Endodermal cell (in vitro differentiated cells): ENCODE measurements at regions not wholly inside any gene's neighbourhood (a gene's known extent, or its start where the extent isn't known, plus 50 kb on each side); places are given as distances from the start of the nearest gene placed in this dataset.

Experiments
- DNase-seq: peaks from one replicate; pipeline ENCODE4 v3.0.0-alpha.2; 2017
- H3K27ac ChIP-seq: 2 replicates; pipeline ENCODE4 v1.5.1; 2013; ENCODE audit warnings: mild to moderate bottlenecking, low read depth, low read length, moderate library complexity
- H3K27me3 ChIP-seq: 2 replicates; pipeline ENCODE4 v1.6.1; 2013; ENCODE audit warnings: mild to moderate bottlenecking, low read length, moderate library complexity; ENCODE audit not compliant: insufficient read depth, control insufficient read depth, poor library complexity, severe bottlenecking
- H3K36me3 ChIP-seq: 2 replicates; pipeline ENCODE4 v1.7.0; 2013; ENCODE audit warnings: mild to moderate bottlenecking, low read length, moderate library complexity; ENCODE audit not compliant: control insufficient read depth, insufficient read depth
- H3K4me1 ChIP-seq: one replicate; pipeline ENCODE4 v1.7.0; 2013; ENCODE audit warnings: low read length; ENCODE audit not compliant: control insufficient read depth, insufficient read depth
- H3K4me3 ChIP-seq: 2 replicates; pipeline ENCODE4 v1.5.1; 2013; ENCODE audit warnings: mild to moderate bottlenecking, low read length, moderate library complexity
- H3K9ac ChIP-seq: 2 replicates; pipeline ENCODE4 v1.6.1; 2013; ENCODE audit warnings: mild to moderate bottlenecking, low read length, moderate library complexity; ENCODE audit not compliant: poor library complexity, severe bottlenecking; ENCODE audit errors: extremely low read depth
- H3K9me3 ChIP-seq: 2 replicates; pipeline ENCODE4 v1.6.1; 2013; ENCODE audit warnings: mild to moderate bottlenecking, low read length, moderate library complexity; ENCODE audit not compliant: control insufficient read depth
- H3K27ac Mint-ChIP-seq: 2 replicates; pipeline ENCODE4 v1.8.0; 2020; ENCODE audit warnings: mixed read lengths
- H3K27me3 Mint-ChIP-seq: 2 replicates; pipeline ENCODE4 v1.8.0; 2021; ENCODE audit warnings: mild to moderate bottlenecking, mixed read lengths; ENCODE audit not compliant: insufficient read depth
- H3K36me3 Mint-ChIP-seq: 2 replicates; pipeline ENCODE4 v1.8.0; 2020; ENCODE audit warnings: low read depth, mixed read lengths
- H3K4me1 Mint-ChIP-seq: 2 replicates; pipeline ENCODE4 v1.8.0; 2020; ENCODE audit warnings: mixed read lengths
- H3K4me3 Mint-ChIP-seq: 2 replicates; pipeline ENCODE4 v1.8.0; 2020; ENCODE audit warnings: mild to moderate bottlenecking, moderate library complexity, mixed read lengths
- H3K9me3 Mint-ChIP-seq: 2 replicates; pipeline ENCODE4 v1.8.0; 2020; ENCODE audit warnings: mild to moderate bottlenecking, mixed read lengths
- WGBS, 2 experiments: methylation state at CpG; one replicate each; pipeline versions ENCODE4 v1.1.5 to v1.1.7; 2013; ENCODE audit warnings: missing lambda C conversion rate in 2 of 2, mixed read lengths in 1 of 2; ENCODE audit not compliant: insufficient coverage in 1 of 2, insufficient read length in 1 of 2; 5-methylcytosine and 5-hydroxymethylcytosine counted together
- TF ChIP-seq, protein P1 (sequence below): fragments of 200-600 bp; sonication (generic); conservative IDR thresholded peaks from 2 replicates; pipeline ENCODE4 v1.5.0; 2021; ENCODE audit warnings: antibody characterized with exemption, mild to moderate bottlenecking

DNA sequence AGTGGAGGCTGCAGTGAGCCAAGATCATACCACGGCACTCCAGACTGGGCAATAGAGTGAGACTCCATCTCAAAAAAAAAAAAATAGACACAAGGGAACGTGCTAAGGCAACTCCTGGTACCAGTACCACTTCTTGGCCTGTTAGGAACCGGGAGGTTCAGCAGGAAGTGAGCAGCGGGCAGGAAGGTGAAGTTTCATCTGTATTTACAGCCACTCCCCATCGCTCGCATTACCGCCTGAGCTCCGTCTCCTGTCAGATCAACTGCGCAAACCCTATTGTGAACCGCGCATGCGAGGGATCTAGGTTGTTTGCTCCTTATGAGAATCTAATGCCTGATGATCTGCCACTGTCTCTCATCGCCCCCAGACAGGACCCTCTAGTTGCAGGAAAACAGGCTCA, 69.9 kb upstream of the FOXK1 start:
- no peak overlapping the region for H3K9ac ChIP-seq
- H3K4me3 ChIP-seq, result no peak overlapping the region
- no peak for DNase-seq
- Mint-ChIP-seq H3K27me3 (no peaks in the 10 kb centered on the region), H3K4me3 (no peak overlapping the region), H3K9me3 (peaks cover 19% of the 10 kb centered on the region), H3K27ac (no peak overlapping the region), H3K4me1 (peaks cover 9% of the 10 kb centered on the region), H3K36me3 (no peaks in the 10 kb centered on the region)
- TF ChIP-seq, protein P1, sequence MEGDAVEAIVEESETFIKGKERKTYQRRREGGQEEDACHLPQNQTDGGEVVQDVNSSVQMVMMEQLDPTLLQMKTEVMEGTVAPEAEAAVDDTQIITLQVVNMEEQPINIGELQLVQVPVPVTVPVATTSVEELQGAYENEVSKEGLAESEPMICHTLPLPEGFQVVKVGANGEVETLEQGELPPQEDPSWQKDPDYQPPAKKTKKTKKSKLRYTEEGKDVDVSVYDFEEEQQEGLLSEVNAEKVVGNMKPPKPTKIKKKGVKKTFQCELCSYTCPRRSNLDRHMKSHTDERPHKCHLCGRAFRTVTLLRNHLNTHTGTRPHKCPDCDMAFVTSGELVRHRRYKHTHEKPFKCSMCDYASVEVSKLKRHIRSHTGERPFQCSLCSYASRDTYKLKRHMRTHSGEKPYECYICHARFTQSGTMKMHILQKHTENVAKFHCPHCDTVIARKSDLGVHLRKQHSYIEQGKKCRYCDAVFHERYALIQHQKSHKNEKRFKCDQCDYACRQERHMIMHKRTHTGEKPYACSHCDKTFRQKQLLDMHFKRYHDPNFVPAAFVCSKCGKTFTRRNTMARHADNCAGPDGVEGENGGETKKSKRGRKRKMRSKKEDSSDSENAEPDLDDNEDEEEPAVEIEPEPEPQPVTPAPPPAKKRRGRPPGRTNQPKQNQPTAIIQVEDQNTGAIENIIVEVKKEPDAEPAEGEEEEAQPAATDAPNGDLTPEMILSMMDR, result no peak
- H3K27ac ChIP-seq, result no peak overlapping the region
- H3K36me3 ChIP-seq, result no peaks in the 10 kb centered on the region
- peaks cover 15% of the 10 kb centered on the region for H3K9me3 ChIP-seq
- WGBS, 2 experiments, result 96 to 97% methylated on average over 12 to 13 of the region's 13 CpGs
- H3K4me1 ChIP-seq, result no peaks in the 10 kb centered on the region
- no peaks in the 10 kb centered on the region for H3K27me3 ChIP-seq

DNA sequence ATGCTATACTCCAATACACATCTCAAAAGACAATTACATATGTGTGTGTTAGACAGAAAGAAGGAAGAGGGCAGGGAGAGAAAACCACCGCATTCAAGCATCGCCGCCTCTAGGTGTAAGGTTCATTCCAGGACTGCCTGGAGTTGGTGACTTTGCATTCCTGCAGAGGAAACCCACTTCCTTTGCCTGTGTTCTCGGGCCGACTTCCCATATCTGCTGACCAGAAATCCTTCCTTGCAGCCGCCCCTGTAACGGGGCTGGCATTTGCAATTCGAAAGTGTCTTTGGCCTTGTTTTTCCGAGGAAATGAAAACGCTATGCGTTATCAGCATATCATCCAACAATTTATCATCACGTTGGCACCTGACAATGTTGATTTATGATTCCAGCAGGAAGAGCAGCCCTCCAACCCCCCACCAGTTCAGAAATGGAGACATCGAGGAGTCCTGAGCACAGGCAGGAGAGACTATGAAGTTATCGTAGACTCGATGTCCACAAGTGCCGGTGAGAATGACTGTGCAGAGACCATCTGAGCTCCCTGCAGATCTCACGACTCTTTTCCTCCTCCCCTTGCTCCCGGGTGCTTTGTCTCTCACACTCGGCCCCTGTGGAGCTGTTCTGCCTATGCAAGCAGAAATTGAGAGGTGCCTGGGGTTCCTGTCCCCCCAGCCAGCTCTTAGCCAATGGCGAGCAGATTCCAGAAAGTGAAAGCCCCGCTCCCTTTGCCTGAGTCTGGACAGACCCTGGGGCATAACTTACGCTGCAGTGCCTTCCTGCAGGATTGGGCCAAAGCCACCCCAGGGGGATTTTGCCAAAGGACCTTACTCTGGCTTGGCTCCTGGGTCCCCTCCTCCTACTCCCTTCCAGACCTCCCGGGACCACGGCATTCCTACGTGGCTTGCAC, 68.9 kb upstream of the FOXK1 start:
- peak; percentile 80 for DNase-seq
- Histone ChIP-seq H3K9ac (no peak overlapping the region), H3K4me1 (no peaks in the 10 kb centered on the region), H3K4me3 (no peak overlapping the region), H3K9me3 (peaks cover 15% of the 10 kb centered on the region), H3K36me3 (no peaks in the 10 kb centered on the region), H3K27ac (no peak overlapping the region), H3K27me3 (no peaks in the 10 kb centered on the region)
- Mint-ChIP-seq H3K27ac (peak overlapping the region; percentile 62), H3K4me1 (peaks cover 9% of the 10 kb centered on the region), H3K9me3 (peaks cover 19% of the 10 kb centered on the region), H3K27me3 (no peaks in the 10 kb centered on the region), H3K36me3 (no peaks in the 10 kb centered on the region), H3K4me3 (peak overlapping the region; percentile 7)
- TF ChIP-seq, protein P1, result no peak
- WGBS, 2 experiments, result 59 to 72% methylated on average over 17 to 25 of the region's 25 CpGs

DNA sequence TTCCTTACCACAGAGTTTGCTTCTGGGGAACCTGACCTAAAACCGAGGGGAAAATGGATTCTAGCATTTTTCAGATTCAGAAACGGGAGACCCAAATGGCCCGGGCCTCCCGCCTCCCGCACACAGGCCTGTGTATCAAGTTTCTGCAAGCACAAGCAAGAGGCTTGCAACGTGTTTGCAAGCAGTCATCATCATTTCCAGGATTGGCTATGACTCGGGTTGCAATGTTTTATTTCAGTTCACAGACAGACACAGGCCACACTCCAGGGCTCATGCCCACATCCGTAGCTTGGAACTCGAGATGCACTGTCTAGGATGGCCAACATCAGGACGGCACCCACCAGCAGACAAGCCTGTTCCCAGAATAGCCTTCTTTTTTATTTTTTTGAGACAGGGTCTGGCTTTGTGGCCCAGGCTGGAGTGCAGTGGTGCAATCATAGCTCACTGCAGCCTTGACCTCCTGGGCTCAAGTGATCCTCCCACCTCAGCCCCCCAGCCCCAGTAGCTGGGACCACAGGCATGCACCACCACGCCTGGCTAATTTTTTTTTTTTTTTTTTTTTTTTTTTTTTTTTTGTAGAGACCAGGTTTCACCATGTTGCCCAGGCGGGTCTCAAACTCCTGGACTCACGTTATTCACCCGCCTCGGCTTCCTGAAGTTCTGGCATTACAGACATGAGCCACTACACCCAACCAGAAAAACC, 68.1 kb upstream of the FOXK1 start:
- TF ChIP-seq, protein P1, result no peak
- no peak overlapping the region for H3K27ac ChIP-seq
- no peak overlapping the region for H3K4me3 ChIP-seq
- no peak overlapping the region for H3K4me3 Mint-ChIP-seq
- H3K27me3 ChIP-seq, result no peaks in the 10 kb centered on the region
- peaks cover 19% of the 10 kb centered on the region for H3K9me3 Mint-ChIP-seq
- H3K4me1 Mint-ChIP-seq, result peaks cover 9% of the 10 kb centered on the region
- H3K27ac Mint-ChIP-seq, result peak overlapping the region; percentile 62
- no peaks in the 10 kb centered on the region for H3K36me3 ChIP-seq
- H3K9me3 ChIP-seq, result peaks cover 15% of the 10 kb centered on the region
- 91 to 92% methylated on average over 9 to 14 of the region's 15 CpGs for WGBS, 2 experiments
- no peaks in the 10 kb centered on the region for H3K4me1 ChIP-seq
- no peak overlapping the region for H3K9ac ChIP-seq
- no peaks in the 10 kb centered on the region for H3K36me3 Mint-ChIP-seq
- H3K27me3 Mint-ChIP-seq, result no peaks in the 10 kb centered on the region
- DNase-seq, result no peak
